Activated T-cell treated with anti-CD3 and anti-CD28 coated beads, Interleukin-2, amount 50 U/mL, for 4 hours (primary cell): ENCODE measurements at regions not wholly inside any gene's neighbourhood (a gene's known extent, or its start where the extent isn't known, plus 50 kb on each side); places are given as distances from the start of the nearest gene placed in this dataset.

Experiments
- ATAC-seq, 2 donors: fragments of 200-7000 bp; cut with Tn5 transposase; one replicate each; pipeline ENCODE4 v1.10.0; 2021
- DNase-seq: peaks from one replicate; pipeline ENCODE4 v3.0.0-alpha.2; 2020
- H3K27me3 Mint-ChIP-seq: one replicate; pipeline ENCODE4 v1.8.0; 2021; ENCODE audit warnings: low read depth, mixed read lengths
- H3K36me3 Mint-ChIP-seq: one replicate; pipeline ENCODE4 v1.8.0; 2022; ENCODE audit warnings: mixed read lengths; ENCODE audit not compliant: insufficient read depth
- H3K4me1 Mint-ChIP-seq: one replicate; pipeline ENCODE4 v1.8.0; 2021; ENCODE audit warnings: low read depth, mixed read lengths
- H3K4me3 Mint-ChIP-seq: one replicate; pipeline ENCODE4 v1.8.0; 2021; ENCODE audit warnings: mild to moderate bottlenecking, moderate library complexity, mixed read lengths
- H3K9me3 Mint-ChIP-seq: one replicate; pipeline ENCODE4 v1.8.0; 2021; ENCODE audit warnings: mixed read lengths

DNA sequence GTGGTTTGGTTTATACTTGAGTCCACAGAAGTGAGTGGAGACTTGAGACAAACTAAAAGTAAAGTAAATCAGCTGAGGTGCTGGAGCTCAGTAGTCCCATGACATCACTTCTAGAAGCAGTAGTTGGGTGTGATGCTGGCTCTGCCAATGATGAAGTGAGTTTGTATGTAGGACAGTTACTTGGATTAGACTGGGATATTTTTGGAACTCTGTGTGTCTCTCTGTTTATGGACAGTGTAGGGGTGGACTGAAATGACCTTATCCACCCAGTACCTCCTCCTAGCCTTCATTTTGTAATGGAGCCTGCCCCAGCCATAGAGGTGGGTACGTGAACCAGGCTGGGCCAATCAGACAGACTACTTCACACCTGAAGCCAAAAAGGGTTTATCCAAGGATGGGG, 52.2 kb downstream of the POLR1D start:
- no peak for ATAC-seq
- Mint-ChIP-seq H3K27me3 (no peaks in the 10 kb centered on the region), H3K36me3 (no peaks in the 10 kb centered on the region), H3K9me3 (no peaks in the 10 kb centered on the region), H3K4me3 (no peak overlapping the region), H3K4me1 (no peaks in the 10 kb centered on the region)
- DNase-seq: no peak

GRCh38 chr13:27678306-27679040, 56.8 kb downstream of the POLR1D start:
- H3K4me1 Mint-ChIP-seq: no peaks in the 10 kb centered on the region
- H3K9me3 Mint-ChIP-seq: no peaks in the 10 kb centered on the region
- no peak overlapping the region for H3K4me3 Mint-ChIP-seq
- ATAC-seq (no peak), DNase-seq (no peak)
- H3K27me3 Mint-ChIP-seq: peaks cover 17% of the 10 kb centered on the region
- H3K36me3 Mint-ChIP-seq: no peaks in the 10 kb centered on the region

DNA sequence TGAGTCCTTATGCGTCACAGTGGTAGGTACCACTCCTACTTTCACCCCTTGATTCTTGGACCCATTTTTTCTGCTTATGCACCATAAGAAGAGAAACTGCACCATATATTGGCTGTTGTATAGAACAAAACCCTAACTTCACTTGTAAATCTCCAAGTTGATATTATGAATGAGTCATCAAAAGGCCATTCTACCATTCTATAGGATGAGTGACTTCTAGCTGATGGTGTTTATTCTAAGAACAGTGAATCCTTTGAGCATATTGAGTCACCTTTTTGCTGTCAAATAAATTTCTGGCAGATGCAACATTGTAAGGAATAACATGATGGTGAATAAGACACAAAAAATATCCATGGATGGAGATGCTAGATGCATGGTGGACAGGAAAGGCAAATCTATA, 57.7 kb downstream of the POLR1D start:
- Mint-ChIP-seq H3K9me3 (no peaks in the 10 kb centered on the region), H3K4me3 (no peak overlapping the region), H3K27me3 (peaks cover 19% of the 10 kb centered on the region), H3K4me1 (no peaks in the 10 kb centered on the region), H3K36me3 (no peaks in the 10 kb centered on the region)
- DNase-seq (no peak), ATAC-seq (no peak)

DNA sequence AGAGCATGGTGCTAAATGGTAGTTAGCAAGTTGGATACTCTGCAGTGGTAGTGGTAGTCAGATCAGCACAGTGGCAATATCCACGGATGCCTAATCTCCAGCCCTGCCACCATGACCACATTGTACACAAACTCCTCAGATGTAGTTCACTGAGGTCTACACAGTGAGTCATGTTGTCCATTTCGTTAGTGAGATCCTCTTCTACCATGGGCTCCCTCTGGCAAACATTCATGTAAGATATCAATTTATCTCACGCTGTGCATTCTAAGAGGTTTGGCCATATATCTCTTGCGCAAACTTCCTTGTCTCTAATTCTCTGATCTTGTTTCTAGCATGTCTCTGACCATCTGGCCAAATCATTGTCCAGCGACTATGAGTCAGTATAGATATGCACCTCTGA, 58.2 kb downstream of the POLR1D start:
- Mint-ChIP-seq H3K36me3 (no peaks in the 10 kb centered on the region), H3K4me3 (no peak overlapping the region), H3K9me3 (no peaks in the 10 kb centered on the region), H3K4me1 (no peaks in the 10 kb centered on the region), H3K27me3 (peaks cover 19% of the 10 kb centered on the region)
- ATAC-seq (no peak), DNase-seq (no peak)

DNA sequence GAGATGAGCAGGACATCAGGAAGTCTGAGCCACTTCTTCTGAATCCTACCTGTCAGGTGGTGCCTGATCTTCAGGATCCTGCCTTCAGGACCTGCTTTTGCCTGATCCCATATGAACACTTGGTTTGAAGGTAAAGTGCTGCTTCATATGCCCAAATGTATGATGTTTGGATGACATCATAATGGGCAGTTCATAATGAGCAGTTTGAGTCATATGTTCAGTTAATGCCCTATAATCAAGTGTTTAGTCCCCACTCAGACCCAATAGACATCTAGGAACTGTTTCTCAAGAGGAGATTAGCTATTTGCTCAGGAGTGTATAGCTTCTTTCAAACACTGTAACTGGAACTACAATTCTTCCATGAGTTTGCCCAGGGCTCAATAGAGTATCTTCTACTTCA, 58.8 kb downstream of the POLR1D start:
- H3K27me3 Mint-ChIP-seq: peaks cover 22% of the 10 kb centered on the region
- H3K36me3 Mint-ChIP-seq: no peaks in the 10 kb centered on the region
- no peaks in the 10 kb centered on the region for H3K4me1 Mint-ChIP-seq
- no peak for ATAC-seq
- H3K4me3 Mint-ChIP-seq: no peak overlapping the region
- no peaks in the 10 kb centered on the region for H3K9me3 Mint-ChIP-seq
- no peak for DNase-seq

DNA sequence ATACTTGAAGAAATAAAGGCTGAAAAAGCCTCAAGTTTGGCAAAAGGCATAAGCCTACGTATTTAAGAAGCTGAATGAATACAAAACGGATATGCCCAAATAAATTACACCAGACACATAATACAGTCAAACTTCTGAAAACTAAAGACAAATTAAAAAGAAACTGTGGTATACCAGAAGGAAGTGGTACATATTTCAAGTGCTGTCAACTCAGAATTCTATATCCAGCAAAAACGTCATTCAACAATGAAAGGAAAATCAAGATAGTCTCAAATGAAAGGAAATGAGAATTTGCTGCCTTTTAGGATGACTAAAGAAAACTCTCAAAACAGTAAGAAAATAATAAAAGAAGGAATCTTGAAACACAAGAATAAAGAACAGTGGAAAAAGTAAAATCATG, 69.5 kb downstream of the POLR1D start:
- H3K9me3 Mint-ChIP-seq: peaks cover 40% of the 10 kb centered on the region

GRCh38 chr13:27696731-27697130, 75.0 kb downstream of the POLR1D start:
- Mint-ChIP-seq H3K27me3 (peaks cover 8% of the 10 kb centered on the region), H3K36me3 (no peaks in the 10 kb centered on the region), H3K9me3 (peaks cover 13% of the 10 kb centered on the region), H3K4me3 (no peak overlapping the region), H3K4me1 (peaks cover 3% of the 10 kb centered on the region)
- DNase-seq: no peak
- no peak for ATAC-seq

More for the DNA sequence above, 69.5 kb downstream of the POLR1D start:
- Mint-ChIP-seq H3K4me1 (no peaks in the 10 kb centered on the region), H3K4me3 (no peak overlapping the region), H3K36me3 (no peaks in the 10 kb centered on the region), H3K27me3 (peaks cover 6% of the 10 kb centered on the region)
- DNase-seq (no peak), ATAC-seq (no peak)

DNA sequence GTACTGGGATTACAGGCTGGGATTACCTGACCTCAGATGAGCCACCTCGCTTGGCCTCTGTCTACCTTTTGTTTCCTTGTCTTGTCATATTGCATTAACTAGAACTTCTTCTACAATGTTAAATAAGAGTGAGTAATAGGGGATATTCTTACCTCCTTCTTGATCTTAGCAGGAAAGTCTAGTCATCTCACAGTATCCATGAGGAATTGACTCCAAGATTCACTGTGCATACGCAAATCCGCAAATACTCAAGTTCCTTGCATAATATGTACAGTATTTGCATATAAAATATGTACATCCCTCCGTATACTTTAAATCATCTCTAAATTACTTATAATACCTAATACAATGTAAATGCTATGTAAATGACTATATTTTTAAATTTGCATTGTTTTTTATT, 78.3 kb downstream of the POLR1D start:
- H3K4me1 Mint-ChIP-seq: peaks cover 6% of the 10 kb centered on the region
- H3K4me3 Mint-ChIP-seq: no peak overlapping the region
- H3K27me3 Mint-ChIP-seq: peaks cover 11% of the 10 kb centered on the region
- peaks cover 11% of the 10 kb centered on the region for H3K36me3 Mint-ChIP-seq
- ATAC-seq (no peak), DNase-seq (no peak)
- peaks cover 25% of the 10 kb centered on the region for H3K9me3 Mint-ChIP-seq

GRCh38 chr13:27704681-27705080, 83.0 kb downstream of the POLR1D start:
- Mint-ChIP-seq H3K4me3 (no peak overlapping the region), H3K27me3 (peaks cover 32% of the 10 kb centered on the region), H3K36me3 (peaks cover 11% of the 10 kb centered on the region), H3K4me1 (peaks cover 3% of the 10 kb centered on the region), H3K9me3 (peaks cover 30% of the 10 kb centered on the region)
- DNase-seq (no peak), ATAC-seq (peak; percentile 34 to 50)

- H3K4me3 Mint-ChIP-seq: no peak overlapping the region
- DNase-seq (no peak), ATAC-seq (no peak)
- H3K4me1 Mint-ChIP-seq: peaks cover 3% of the 10 kb centered on the region
- H3K9me3 Mint-ChIP-seq: peaks cover 19% of the 10 kb centered on the region
- peaks cover 6% of the 10 kb centered on the region for H3K36me3 Mint-ChIP-seq
- H3K27me3 Mint-ChIP-seq: peaks cover 30% of the 10 kb centered on the region
Observed at GRCh38 chr13:27708325-27708724, 84.0 kb upstream of the GSX1 start.

DNA sequence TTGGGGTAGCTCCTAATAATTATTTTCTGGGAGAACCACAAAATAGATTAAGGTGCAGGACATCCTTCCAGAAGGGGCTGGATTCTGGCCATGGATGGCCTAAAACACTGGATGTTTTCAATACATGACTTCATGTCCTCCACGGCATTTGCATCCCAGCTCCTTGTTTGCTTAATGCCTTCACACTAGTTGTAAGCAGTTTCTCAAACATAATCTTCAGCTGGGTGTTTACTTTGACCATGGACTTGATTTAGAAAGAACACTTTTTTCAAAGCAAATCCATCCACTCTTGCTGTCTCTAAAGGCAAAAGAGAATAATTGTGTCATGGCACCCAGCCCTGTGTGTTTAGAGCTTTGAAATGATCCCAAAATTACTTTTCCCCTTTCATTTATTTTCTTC, 82.5 kb upstream of the GSX1 start:
- DNase-seq (no peak), ATAC-seq (no peak)
- Mint-ChIP-seq H3K4me1 (no peaks in the 10 kb centered on the region), H3K36me3 (no peaks in the 10 kb centered on the region), H3K27me3 (peaks cover 29% of the 10 kb centered on the region), H3K9me3 (peaks cover 8% of the 10 kb centered on the region), H3K4me3 (no peak overlapping the region)

DNA sequence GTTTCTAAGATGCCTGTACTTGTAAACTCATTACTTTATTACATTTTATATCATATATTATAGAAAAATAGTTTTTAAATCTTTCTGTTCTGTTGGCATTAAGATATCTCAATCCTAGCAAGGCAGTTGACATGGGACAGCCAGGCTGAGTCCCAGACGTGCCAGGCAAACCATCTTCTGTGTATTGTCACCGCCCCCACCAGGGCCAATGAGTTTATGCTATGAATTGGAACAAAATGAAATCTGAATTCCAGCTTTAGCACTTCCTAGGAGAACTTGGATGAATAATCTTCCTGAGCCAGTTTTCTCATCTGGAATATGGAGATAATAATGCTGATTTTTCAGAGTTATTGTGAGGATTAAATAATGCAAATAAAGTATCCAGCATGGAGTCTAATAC, 79.9 kb upstream of the GSX1 start:
- Mint-ChIP-seq H3K4me3 (no peak overlapping the region), H3K4me1 (no peaks in the 10 kb centered on the region), H3K9me3 (no peaks in the 10 kb centered on the region), H3K27me3 (peaks cover 21% of the 10 kb centered on the region), H3K36me3 (no peaks in the 10 kb centered on the region)
- ATAC-seq (no peak), DNase-seq (peak; percentile 8)

DNA sequence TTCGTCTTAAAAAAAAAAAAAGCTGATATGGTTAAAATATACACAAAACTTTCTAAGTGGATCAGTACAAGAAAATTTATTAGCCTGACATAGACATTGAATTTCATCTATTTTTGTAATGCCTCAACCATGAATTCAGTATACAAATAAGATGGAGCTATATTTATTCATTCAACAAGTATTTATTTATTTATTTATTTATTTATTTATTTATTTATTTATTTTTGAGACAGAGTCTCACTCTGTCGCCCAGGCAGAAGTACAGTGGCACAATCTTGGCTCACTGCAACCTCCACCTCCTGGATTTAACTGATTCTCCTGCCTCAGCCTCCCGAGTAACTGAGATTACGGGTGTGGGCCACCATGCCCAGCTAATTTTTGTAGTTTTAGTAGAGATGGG, 78.5 kb upstream of the GSX1 start:
- Mint-ChIP-seq H3K9me3 (no peaks in the 10 kb centered on the region), H3K36me3 (no peaks in the 10 kb centered on the region), H3K4me3 (no peak overlapping the region), H3K27me3 (peaks cover 8% of the 10 kb centered on the region), H3K4me1 (no peaks in the 10 kb centered on the region)
- DNase-seq (no peak), ATAC-seq (no peak)

- H3K4me1 Mint-ChIP-seq: no peaks in the 10 kb centered on the region
- H3K27me3 Mint-ChIP-seq: peaks cover 4% of the 10 kb centered on the region
- no peak overlapping the region for H3K4me3 Mint-ChIP-seq
- H3K9me3 Mint-ChIP-seq: no peaks in the 10 kb centered on the region
- ATAC-seq (no peak), DNase-seq (no peak)
- H3K36me3 Mint-ChIP-seq: no peaks in the 10 kb centered on the region
Observed at GRCh38 chr13:27721681-27722080, 70.6 kb upstream of the GSX1 start.

DNA sequence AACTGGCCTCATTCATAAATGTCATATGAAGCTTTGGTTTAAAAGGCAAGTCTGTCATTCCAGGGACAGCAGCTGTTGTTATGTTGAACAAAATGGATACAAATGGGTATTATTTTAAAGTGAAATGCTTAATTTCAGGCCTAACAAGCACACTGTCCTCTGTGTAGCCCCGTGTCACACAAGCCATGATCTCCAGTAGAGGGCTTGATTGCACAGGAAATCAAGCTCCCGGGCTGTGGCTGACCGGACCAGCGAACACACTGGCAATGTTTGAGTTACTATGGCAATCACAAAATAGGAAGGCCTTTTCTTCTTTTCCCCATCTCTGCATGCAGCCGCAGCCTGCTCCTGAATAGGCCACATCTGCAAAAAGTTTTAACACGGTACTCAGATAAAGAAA, 64.0 kb upstream of the GSX1 start:
- ATAC-seq (no peak), DNase-seq (no peak)
- Mint-ChIP-seq H3K36me3 (no peaks in the 10 kb centered on the region), H3K4me3 (no peak overlapping the region), H3K27me3 (peaks cover 3% of the 10 kb centered on the region), H3K9me3 (no peaks in the 10 kb centered on the region), H3K4me1 (peaks cover 18% of the 10 kb centered on the region)
